H1 (cell line): ENCODE measurements at regions not wholly inside any gene's neighbourhood (a gene's known extent, or its start where the extent isn't known, plus 50 kb on each side); places are given as distances from the start of the nearest gene placed in this dataset.

Experiments
- CHD2 ChIP-seq: IDR thresholded peaks from 2 replicates; pipeline ENCODE4 v1.6.1; 2012; ENCODE audit warnings: low read length, improper control_type of control experiment
- JUN ChIP-seq: IDR thresholded peaks from 2 replicates; pipeline ENCODE4 v1.6.1; 2011; ENCODE audit warnings: low read depth, mild to moderate bottlenecking, improper control_type of control experiment, low read length
- POLR2AphosphoS5 ChIP-seq: IDR thresholded peaks from 2 replicates; pipeline ENCODE4 v1.6.1; 2011; ENCODE audit warnings: low read depth, low read length
- RFX5 ChIP-seq: IDR thresholded peaks from 2 replicates; pipeline ENCODE4 v1.6.1; 2011; ENCODE audit warnings: low read depth, low read length, improper control_type of control experiment, borderline replicate concordance

GRCh38 chr3:194272861-194273742 lies 78.0 kb downstream of the CPN2 start (continued):
- no peak for TF ChIP-seq CHD2
- no peak for TF ChIP-seq POLR2AphosphoS5
- no peak for TF ChIP-seq RFX5
- TF ChIP-seq JUN, result no peak
